Suppressor macrophage (primary cell): ENCODE measurements at regions not wholly inside any gene's neighbourhood (a gene's known extent, or its start where the extent isn't known, plus 50 kb on each side); places are given as distances from the start of the nearest gene placed in this dataset.

Experiments
- DNase-seq, 4 experiments: peaks; one replicate each; pipeline ENCODE4 v3.0.0-alpha.2; 2020 to 2022

- no peak for DNase-seq
These were observed 129.1 kb downstream of the USP46 start for GRCh38 chr4:52529983-52530382.

- DNase-seq = no peak
These were observed 123.3 kb downstream of the USP46 start for GRCh38 chr4:52535793-52536192.
